Neutrophil (primary cell): ENCODE measurements at regions not wholly inside any gene's neighbourhood (a gene's known extent, or its start where the extent isn't known, plus 50 kb on each side); places are given as distances from the start of the nearest gene placed in this dataset.

Experiments used
- H3K27ac ChIP-seq: fragments of 200-600 bp; sonication (generic); 2 replicates; pipeline ENCODE4 v1.5.1; 2016; ENCODE audit warnings: mild to moderate bottlenecking, moderate library complexity
- H3K27me3 ChIP-seq: fragments of 200-600 bp; sonication (generic); 2 replicates; pipeline ENCODE4 v1.6.0; 2016; ENCODE audit warnings: mild to moderate bottlenecking
- H3K36me3 ChIP-seq: fragments of 200-600 bp; sonication (generic); 2 replicates; pipeline ENCODE4 v1.5.1; 2017
- H3K4me1 ChIP-seq, 2 experiments: fragments of 200-600 bp in 1 of 2; sonication (generic) in 1 of 2; 1 replicate in 1 of 2; 2 replicates in 1 of 2; pipeline versions ENCODE4 v1.5.1 to v1.6.1; 2013 to 2016; ENCODE audit warnings: low read depth in 1 of 2, low read length in 1 of 2, mild to moderate bottlenecking in 1 of 2, moderate library complexity in 1 of 2; ENCODE audit not compliant: control insufficient read depth in 1 of 2, insufficient read depth in 1 of 2
- H3K4me3 ChIP-seq, 2 experiments: fragments of 200-600 bp in 1 of 2; sonication (generic) in 1 of 2; 1 replicate in 1 of 2; 2 replicates in 1 of 2; pipeline ENCODE4 v1.5.1; 2013 to 2016; ENCODE audit warnings: low read depth in 1 of 2, low read length in 1 of 2, mild to moderate bottlenecking in 1 of 2, moderate library complexity in 1 of 2
- H3K9me3 ChIP-seq: fragments of 200-600 bp; sonication (generic); 2 replicates; pipeline ENCODE4 v1.5.1; 2016
- TF ChIP-seq, protein P1 (sequence below): fragments of 200-600 bp; sonication (generic); IDR thresholded peaks from 2 replicates; pipeline ENCODE4 v1.5.1; 2016; ENCODE audit warnings: antibody characterized with exemption

DNA sequence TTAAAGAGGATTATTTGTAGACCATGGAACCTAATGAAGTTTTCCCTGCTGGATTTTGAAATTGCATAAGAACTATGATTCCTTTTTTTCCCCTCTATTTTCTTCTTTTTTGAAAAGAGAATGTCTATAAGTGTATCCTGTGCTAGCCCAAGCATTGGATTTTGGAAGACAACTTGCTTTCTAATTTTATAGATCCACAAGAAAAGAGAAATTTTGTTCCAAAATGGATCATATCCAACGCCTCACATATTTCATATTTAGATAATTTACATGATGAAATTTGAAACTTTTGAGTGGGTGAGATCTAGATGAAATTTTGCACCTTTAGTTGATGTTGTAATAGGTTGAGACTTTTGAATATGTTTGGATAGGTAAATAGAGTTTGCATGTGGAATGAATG, 978.7 kb downstream of the MRPL39 start:
- TF ChIP-seq, protein P1, sequence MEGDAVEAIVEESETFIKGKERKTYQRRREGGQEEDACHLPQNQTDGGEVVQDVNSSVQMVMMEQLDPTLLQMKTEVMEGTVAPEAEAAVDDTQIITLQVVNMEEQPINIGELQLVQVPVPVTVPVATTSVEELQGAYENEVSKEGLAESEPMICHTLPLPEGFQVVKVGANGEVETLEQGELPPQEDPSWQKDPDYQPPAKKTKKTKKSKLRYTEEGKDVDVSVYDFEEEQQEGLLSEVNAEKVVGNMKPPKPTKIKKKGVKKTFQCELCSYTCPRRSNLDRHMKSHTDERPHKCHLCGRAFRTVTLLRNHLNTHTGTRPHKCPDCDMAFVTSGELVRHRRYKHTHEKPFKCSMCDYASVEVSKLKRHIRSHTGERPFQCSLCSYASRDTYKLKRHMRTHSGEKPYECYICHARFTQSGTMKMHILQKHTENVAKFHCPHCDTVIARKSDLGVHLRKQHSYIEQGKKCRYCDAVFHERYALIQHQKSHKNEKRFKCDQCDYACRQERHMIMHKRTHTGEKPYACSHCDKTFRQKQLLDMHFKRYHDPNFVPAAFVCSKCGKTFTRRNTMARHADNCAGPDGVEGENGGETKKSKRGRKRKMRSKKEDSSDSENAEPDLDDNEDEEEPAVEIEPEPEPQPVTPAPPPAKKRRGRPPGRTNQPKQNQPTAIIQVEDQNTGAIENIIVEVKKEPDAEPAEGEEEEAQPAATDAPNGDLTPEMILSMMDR, result no peak
- no peaks in the 10 kb centered on the region for H3K36me3 ChIP-seq
- H3K27me3 ChIP-seq, result no peaks in the 10 kb centered on the region
- no peaks in the 10 kb centered on the region for H3K4me1 ChIP-seq
- no peak overlapping the region for H3K4me3 ChIP-seq
- no peak overlapping the region for H3K27ac ChIP-seq
- no peaks in the 10 kb centered on the region for H3K9me3 ChIP-seq

DNA sequence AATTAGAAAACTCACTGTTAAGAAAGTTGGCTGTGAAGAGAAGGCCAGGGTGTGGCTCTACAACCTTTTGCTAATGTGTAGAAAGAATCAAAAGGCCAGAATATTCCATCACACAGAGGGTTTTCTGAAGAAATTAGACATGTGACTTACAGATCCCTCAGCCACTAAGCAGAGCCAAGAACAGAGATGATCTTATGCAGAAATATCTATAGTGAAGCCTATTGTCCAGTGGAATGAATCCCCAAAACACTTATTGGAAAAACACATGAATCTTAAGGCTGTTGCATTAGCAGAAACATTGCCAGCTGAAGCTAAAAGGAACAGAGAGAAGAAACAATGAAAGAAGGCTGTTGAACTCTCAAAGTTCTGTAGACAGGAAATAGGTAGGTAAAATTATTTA, 979.2 kb downstream of the MRPL39 start:
- TF ChIP-seq, protein P1, result no peak
- Histone ChIP-seq H3K9me3 (no peaks in the 10 kb centered on the region), H3K36me3 (no peaks in the 10 kb centered on the region), H3K27ac (no peak overlapping the region), H3K27me3 (no peaks in the 10 kb centered on the region), H3K4me3 (no peak overlapping the region), H3K4me1 (no peaks in the 10 kb centered on the region)

DNA sequence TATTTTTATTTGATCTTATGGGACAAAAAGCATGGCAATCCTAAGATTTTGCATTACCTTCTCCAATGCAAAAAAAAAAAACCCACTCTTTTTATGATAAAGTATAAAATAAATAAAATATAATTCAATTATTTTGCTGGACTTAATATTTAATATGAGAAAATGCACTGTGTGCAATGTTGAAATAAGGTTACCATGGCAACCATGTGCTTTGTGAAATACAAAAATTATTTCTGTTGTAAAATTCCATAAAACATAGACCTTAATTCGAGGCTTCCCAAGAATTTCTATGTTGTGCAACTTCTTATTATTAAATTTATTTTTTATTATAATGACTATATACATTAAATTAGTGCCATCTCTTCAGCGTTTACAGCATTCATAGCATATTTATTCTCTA, 989.5 kb downstream of the MRPL39 start:
- no peak overlapping the region for H3K27ac ChIP-seq
- no peaks in the 10 kb centered on the region for H3K9me3 ChIP-seq
- no peaks in the 10 kb centered on the region for H3K27me3 ChIP-seq
- H3K36me3 ChIP-seq, result no peaks in the 10 kb centered on the region
- no peak overlapping the region for H3K4me3 ChIP-seq
- H3K4me1 ChIP-seq, result no peaks in the 10 kb centered on the region
- TF ChIP-seq, protein P1, result no peak

DNA sequence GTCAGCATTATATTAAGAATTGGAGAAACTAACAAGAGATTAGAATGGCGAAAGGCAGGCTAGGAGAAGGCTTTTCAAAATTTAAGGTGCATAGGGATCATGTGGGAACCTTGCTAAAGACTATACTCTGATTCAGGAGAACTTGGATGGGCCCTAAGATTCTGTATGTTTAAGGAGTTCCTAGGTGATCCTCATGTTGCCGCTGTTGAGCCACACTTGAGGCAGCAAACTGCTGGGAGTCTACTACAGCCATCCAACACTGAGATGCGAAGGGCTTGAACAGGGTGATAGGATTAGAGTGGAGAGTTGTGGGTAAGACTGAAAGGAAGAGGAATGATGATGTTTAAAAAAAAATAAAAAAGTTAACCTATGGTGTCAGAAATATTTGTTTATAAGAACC, 1013.2 kb downstream of the MRPL39 start:
- H3K27ac ChIP-seq, result no peak overlapping the region
- H3K4me3 ChIP-seq, result no peak overlapping the region
- no peaks in the 10 kb centered on the region for H3K4me1 ChIP-seq
- TF ChIP-seq, protein P1, result no peak
- H3K9me3 ChIP-seq, result no peaks in the 10 kb centered on the region
- no peaks in the 10 kb centered on the region for H3K27me3 ChIP-seq
- no peaks in the 10 kb centered on the region for H3K36me3 ChIP-seq

DNA sequence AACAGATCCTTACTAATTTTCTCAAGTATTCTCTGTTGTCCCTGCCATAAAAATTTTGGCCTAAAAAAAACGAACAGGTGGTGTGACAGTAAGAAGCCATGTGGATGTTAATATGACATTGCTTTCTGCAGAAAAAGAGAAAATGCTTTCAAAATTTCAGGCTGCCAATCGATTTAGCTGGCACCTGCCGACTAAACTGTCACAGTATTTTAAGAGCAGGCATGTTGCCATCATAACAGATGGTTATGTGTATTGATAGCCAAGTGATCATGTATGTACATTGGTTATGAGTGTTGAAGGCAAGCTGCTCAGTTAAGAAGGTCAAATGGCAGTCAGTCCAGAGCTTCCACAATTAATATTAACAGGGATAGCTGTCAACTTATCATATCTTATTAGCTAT, 1017.0 kb downstream of the MRPL39 start:
- H3K4me1 ChIP-seq, result no peaks in the 10 kb centered on the region
- no peaks in the 10 kb centered on the region for H3K9me3 ChIP-seq
- no peak overlapping the region for H3K27ac ChIP-seq
- H3K27me3 ChIP-seq, result no peaks in the 10 kb centered on the region
- H3K36me3 ChIP-seq, result no peaks in the 10 kb centered on the region
- TF ChIP-seq, protein P1, result no peak
- H3K4me3 ChIP-seq, result no peak overlapping the region

DNA sequence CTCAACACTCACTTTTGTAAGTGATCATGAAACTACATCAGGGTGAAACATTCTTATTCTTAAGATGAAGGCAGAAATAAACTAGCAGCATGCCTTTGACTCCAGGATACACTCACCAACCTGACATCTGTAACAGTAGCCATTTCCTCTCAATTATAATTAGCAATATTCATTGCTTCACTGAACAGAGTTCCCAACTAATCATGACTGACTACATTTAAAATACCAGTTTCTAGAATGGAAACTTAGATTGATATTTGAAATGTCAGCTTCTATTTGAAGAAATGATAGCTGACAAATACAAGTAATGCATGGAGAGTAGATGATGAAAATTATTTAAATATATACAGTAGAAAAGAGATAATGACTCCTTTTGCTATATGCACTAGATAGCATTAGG, 1023.8 kb downstream of the MRPL39 start:
- TF ChIP-seq, protein P1, result no peak

More for the DNA sequence above, 1023.8 kb downstream of the MRPL39 start:
- Histone ChIP-seq H3K27ac (no peak overlapping the region), H3K4me3 (no peak overlapping the region), H3K9me3 (no peaks in the 10 kb centered on the region), H3K4me1 (no peaks in the 10 kb centered on the region), H3K36me3 (no peaks in the 10 kb centered on the region), H3K27me3 (no peaks in the 10 kb centered on the region)
